UCSD-AML1 (cell line): ENCODE measurements at regions not wholly inside any gene's neighbourhood (a gene's known extent, or its start where the extent isn't known, plus 50 kb on each side); places are given as distances from the start of the nearest gene placed in this dataset.
"Not testable (repeated sequence)": the region's sequence is repeated elsewhere in the genome, so short reads cannot be mapped to it uniquely, and the experiment has no call there.

Experiments
- DNase-seq: peaks from one replicate; lab custom pipeline; 2025; ENCODE audit not compliant: unreplicated experiment; lab: John Stamatoyannopoulos, UW

- DNase-seq = peak; percentile 41
Observed at GRCh38 chr3:194249323-194250097, 101.6 kb downstream of the CPN2 start.

- no peak for DNase-seq
Observed at GRCh38 chr3:194250098-194251002, 100.8 kb downstream of the CPN2 start.

- DNase-seq = no peak
Observed at GRCh38 chr3:194251007-194251406, 100.1 kb downstream of the CPN2 start.

- no peak for DNase-seq
Observed at GRCh38 chr3:194251461-194251860, 99.7 kb downstream of the CPN2 start.

DNA sequence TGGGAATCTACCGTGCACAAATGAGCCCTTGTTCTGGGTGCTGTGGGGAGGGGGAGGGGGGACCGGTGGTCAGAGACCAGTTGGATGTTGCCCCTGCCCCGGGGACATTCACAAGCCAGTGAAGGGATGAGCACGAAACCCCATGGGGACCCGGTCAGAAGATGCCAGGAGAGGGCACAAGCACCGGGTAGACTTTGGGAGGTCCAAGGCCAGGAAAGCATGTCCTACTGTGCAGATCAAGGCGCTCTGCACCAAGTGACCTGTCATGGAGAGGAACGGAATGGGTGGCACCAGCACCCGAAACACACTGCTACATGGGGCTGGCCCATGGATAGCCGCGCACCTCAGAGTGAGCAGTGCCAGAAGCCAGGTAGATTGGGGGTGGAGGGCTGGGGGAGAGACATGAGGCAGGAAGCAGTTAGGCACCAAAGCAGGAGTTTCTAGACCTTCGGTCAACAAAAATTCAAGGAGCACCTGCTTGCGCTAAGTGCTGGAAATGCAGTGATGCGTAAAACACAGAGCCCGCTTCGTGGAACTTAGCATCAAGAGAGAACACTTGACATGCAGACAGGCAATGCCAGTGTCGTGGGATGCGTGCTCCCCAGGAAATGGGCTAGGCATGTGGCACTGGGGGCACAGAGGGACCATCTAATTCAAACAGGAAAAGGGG, 99.1 kb downstream of the CPN2 start:
- no peak for DNase-seq

GRCh38 chr3:194253270-194253669, 97.9 kb downstream of the CPN2 start:
- no peak for DNase-seq

DNA sequence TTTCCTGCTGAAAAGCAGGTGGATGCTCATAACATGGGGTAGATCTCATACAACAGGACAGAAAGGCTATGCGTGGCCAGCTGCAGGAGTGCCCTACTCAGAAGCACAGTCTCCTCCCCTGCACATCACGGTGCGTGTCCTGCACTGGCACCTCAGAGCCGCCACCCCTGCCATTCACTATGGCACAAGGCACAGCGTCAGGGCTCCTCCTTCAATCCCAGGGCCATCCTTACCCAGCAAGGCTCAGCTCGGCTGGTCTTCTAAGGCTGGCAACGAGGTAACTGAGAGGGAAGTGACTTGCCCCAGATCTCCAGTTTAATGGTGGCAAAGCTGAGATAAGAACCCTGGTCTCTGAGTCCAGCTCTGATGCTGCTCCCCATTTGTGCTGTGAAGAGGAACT, 97.1 kb downstream of the CPN2 start:
- DNase-seq = no peak

GRCh38 chr3:194255252-194256039, 95.7 kb downstream of the CPN2 start:
- DNase-seq = peak; percentile 99

DNA sequence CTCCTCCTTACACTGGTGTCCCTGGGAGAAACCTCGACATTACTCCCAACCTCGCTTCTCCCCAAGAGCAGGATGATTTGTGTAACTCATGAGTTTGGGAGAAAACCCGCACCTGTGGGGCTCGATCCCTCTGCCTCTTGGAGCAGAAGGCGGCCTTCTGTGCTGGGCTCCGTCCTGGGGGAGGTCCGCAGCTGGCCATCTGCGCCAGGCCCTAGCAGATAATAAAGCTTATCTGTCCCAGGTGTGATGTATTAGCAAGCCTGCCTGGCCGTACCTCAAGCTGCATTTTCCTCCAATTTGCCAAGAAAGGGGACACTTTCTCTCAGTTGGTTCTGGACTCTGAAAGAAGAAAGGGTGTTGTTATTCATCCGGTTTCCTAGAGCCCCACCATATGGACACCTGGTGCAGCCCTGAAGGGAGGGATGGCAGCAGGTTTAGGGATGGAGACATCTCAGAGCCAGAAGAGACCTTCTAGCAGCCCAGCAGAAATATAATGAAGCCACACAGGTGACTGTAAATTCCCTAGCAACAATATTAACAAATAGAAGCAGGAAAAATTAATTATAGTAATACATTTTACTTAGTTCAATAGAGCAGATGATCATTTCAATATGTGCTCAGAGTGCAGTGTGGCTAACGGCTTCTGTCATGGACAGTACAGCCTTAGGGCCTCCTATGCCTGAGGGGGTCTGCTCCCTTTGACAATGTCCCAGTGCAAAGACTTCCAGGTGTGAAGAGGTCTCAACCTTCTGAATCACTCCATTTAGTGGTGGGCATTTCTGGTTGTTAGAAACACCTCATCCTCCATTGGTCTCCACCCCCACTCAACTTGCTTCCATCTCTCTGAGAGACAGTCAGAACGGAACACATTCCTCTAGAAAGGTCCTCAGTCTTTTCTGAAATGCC, 94.8 kb downstream of the CPN2 start:
- no peak for DNase-seq

- no peak for DNase-seq
Observed at GRCh38 chr3:194257151-194257621, 93.9 kb downstream of the CPN2 start.

DNA sequence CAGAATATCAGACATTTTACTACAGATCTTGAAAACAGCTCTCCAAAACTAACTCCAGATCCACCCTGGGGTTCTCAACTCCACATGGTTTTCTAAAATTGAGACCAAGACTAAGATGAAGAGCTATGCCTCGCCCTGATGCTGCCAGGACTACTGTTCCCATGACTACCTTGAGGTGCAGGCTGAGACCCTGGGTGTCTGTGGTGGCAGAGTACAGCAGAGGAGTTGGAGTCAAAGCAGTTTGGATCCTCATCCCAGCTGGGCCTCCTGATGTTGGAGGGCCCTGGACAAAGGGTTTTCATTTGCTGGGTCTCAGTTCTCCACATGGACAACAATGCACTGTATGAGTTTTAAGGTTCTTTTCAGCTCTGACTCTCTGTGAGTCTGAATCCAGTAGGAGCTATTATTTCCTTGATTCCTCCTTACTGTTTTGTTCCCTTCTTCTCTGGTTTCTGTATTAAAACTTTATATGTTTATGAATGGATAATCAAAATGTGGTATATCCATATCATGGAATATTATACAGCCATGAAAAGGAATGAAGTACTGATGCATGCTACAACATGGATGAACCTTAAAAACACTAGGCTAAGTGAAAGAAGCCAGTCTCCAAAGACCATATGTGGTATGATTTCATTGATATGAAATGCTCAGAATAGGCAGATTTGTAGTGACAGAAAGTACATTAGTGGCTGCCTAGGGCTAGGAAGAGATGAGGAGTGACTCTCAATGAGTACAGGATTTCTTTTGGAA, 93.0 kb downstream of the CPN2 start:
- no peak for DNase-seq

DNA sequence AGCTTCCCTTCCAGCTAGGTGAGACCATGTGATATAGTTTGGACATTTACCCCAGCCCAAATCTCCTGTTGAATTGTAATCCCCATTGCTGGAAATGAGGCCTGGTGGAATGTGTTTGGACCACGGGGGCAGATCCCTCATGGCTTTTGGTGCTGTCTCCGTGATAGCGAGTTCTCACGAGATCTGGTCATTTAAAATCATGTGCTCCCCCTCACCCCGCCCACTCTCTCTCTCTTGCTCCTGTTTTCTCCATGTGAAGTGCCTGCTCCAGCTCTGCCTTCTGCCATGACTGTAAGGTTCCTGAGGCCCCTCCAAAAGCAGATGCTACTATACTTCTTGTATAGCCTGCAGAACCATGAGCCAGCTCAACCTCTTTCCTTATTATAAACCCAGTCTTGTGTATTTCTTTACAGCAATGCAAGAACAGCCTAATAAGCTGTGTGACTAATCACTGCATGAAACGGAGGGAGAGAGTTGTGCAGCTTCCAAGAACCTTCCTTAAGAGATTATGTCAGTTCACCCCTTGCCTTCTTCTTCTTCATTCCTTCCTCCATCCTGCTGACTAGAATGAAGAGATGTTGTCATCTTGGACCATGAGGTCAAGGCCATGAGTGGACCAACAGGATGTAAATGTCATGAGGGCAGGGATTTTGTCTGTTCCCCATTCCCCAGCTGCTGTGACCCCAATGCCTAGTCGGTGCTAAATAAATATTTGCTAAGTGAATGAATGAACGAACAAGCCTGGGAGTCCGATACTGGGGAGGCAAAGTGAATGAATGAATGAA, 91.0 kb downstream of the CPN2 start:
- no peak for DNase-seq

- DNase-seq = no peak
Observed at GRCh38 chr3:194261581-194262063, 89.5 kb downstream of the CPN2 start.

DNA sequence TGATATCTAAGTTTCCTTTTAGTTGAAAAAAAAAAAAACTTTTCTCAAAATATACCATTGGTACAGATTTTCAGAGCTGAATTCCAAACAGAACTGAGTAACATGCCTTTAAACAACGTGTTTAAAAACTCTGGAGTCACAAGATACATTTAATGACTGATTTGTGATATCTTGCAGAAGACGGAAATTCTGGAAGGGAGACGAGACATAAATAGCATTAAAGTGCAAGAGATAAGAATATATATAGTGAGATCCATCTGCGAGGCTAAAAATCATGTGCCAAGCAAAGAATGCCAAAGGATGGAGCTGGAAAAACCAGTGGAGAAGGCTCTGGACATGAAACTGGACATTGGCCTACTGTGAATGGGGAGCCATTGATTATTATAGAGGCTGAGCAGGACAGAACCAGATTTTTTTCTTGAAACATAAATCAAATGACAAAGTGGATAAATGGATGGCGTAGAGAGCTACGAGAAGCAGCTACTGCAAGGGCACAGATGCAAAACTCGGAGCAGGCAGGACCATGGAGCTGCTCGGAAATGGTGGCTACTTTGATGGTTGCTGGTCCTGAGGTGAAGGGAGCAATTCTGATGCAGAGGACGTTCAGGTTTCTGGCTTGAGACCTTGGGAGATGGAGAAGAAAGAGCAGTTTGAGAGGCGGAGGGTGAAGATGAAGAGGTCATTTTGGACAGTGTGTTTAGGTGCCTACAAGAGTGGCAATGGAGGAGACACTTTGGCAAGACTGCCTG, 88.8 kb downstream of the CPN2 start:
- DNase-seq = no peak

GRCh38 chr3:194262925-194263305, 88.2 kb downstream of the CPN2 start:
- no peak for DNase-seq

- DNase-seq = not testable (repeated sequence)
Observed at GRCh38 chr3:194264631-194265504, 86.3 kb downstream of the CPN2 start.
